ENCODE measurements at regions not wholly inside any gene's neighbourhood (a gene's known extent, or its start where the extent isn't known, plus 50 kb on each side); places are given as distances from the start of the nearest gene placed in this dataset.
"Not testable (repeated sequence)": the region's sequence is repeated elsewhere in the genome, so short reads cannot be mapped to it uniquely, and the experiment has no call there.

GRCh38 chr6:115060581-115060980 lies 717.8 kb upstream of the HS3ST5 start:
- Histone ChIP-seq H3K27me3 (ENCODE audit: insufficient read depth, low read depth, severe bottlenecking) (no peaks in the 10 kb centered on the region), H3K27ac (no peak overlapping the region), H3K4me3 (ENCODE audit: low read depth, low read length) (no peak overlapping the region), H3K36me3 (no peaks in the 10 kb centered on the region), H3K9me3 (ENCODE audit: severe bottlenecking) (no peaks in the 10 kb centered on the region)
- no peak for DNase-seq
- TF ChIP-seq, protein P1, sequence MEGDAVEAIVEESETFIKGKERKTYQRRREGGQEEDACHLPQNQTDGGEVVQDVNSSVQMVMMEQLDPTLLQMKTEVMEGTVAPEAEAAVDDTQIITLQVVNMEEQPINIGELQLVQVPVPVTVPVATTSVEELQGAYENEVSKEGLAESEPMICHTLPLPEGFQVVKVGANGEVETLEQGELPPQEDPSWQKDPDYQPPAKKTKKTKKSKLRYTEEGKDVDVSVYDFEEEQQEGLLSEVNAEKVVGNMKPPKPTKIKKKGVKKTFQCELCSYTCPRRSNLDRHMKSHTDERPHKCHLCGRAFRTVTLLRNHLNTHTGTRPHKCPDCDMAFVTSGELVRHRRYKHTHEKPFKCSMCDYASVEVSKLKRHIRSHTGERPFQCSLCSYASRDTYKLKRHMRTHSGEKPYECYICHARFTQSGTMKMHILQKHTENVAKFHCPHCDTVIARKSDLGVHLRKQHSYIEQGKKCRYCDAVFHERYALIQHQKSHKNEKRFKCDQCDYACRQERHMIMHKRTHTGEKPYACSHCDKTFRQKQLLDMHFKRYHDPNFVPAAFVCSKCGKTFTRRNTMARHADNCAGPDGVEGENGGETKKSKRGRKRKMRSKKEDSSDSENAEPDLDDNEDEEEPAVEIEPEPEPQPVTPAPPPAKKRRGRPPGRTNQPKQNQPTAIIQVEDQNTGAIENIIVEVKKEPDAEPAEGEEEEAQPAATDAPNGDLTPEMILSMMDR (IDR thresholded peaks at IDR 0.05; ENCODE audit: low read depth, low read length) = no peak

DNA sequence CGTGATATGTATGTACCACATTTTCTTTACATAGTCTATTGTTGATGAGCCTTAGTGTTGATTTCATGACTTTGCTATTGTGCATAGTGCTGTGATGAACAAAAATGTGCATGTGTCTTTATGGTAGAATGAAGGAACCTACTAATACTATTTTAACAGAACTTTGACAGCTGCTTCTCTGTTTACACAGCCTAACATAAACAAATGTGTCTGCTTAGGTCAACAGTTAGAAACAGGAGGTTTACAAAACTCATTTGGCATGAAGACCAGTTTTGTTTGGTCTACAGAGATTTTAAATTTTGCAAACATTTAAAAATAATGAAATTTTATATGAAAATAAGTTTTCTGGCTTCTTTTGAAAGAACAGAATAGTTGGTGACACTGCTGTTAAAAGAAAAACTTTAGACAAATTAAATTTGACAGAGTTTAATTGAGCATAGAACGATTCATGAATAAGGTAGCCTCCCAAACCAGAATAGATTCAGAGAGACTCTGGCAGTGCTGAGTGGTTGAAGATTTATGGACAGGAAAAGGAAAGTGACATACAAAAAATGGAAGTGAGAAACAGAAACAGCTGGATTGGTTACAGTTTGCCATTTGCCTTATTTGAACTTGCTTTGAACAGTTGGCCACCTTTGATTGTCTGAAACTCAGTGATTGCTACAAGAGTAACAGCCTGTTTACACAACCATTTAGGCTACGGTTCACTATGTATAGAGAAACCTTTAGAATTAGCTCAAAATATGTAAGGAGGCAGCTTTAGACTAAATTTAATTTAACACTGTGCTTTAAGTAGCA lies 715.8 kb upstream of the HS3ST5 start:
- H3K27me3 ChIP-seq (ENCODE audit: insufficient read depth, low read depth, severe bottlenecking) = no peaks in the 10 kb centered on the region
- H3K27ac ChIP-seq = no peak overlapping the region
- no peaks in the 10 kb centered on the region for H3K36me3 ChIP-seq
- TF ChIP-seq, protein P1 (IDR thresholded peaks at IDR 0.05; ENCODE audit: low read depth, low read length) = no peak
- H3K9me3 ChIP-seq (ENCODE audit: severe bottlenecking) = no peaks in the 10 kb centered on the region
- no peak overlapping the region for H3K4me3 ChIP-seq (ENCODE audit: low read depth, low read length)
- DNase-seq = no peak

DNA sequence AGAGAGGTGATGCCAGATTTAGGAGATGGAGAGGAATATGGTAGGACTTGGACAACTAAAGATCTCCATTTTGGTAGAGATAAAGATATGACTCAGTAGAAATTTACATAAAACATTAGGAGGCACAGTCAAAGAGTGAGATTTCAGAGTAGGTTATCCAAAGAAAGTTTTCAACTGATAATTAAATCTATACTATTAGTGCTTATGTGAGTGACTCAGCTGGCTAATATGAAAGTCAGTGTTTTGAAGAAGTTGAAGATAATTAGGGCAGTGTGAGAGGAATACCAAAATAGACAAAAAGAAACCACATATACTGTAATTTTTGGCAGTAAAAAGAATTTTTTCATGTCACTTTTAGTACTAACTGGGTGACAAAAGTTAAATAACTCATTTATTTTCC lies 712.8 kb upstream of the HS3ST5 start:
- Histone ChIP-seq H3K27me3 (ENCODE audit: insufficient read depth, low read depth, severe bottlenecking) (no peaks in the 10 kb centered on the region), H3K36me3 (no peaks in the 10 kb centered on the region), H3K27ac (no peak overlapping the region), H3K4me3 (ENCODE audit: low read depth, low read length) (no peak overlapping the region), H3K9me3 (ENCODE audit: severe bottlenecking) (no peaks in the 10 kb centered on the region)
- TF ChIP-seq, protein P1 (IDR thresholded peaks at IDR 0.05; ENCODE audit: low read depth, low read length) = no peak
- DNase-seq = no peak

- not testable (repeated sequence) for H3K9me3 ChIP-seq (ENCODE audit: severe bottlenecking); H3K36me3 ChIP-seq; DNase-seq; H3K27me3 ChIP-seq (ENCODE audit: insufficient read depth, low read depth, severe bottlenecking); H3K4me3 ChIP-seq (ENCODE audit: low read depth, low read length)
- H3K27ac ChIP-seq = peak overlapping the region; percentile 51
Measured at GRCh38 chr6:115054242-115054641, 711.4 kb upstream of the HS3ST5 start.

GRCh38 chr6:115053169-115053860 lies 710.5 kb upstream of the HS3ST5 start:
- Histone ChIP-seq H3K27me3 (ENCODE audit: insufficient read depth, low read depth, severe bottlenecking) (no peaks in the 10 kb centered on the region), H3K4me3 (ENCODE audit: low read depth, low read length) (no peak overlapping the region), H3K9me3 (ENCODE audit: severe bottlenecking) (no peaks in the 10 kb centered on the region), H3K36me3 (no peaks in the 10 kb centered on the region), H3K27ac (no peak overlapping the region)
- TF ChIP-seq, protein P1 (IDR thresholded peaks at IDR 0.05; ENCODE audit: low read depth, low read length) = no peak
- no peak for DNase-seq

- H3K27ac ChIP-seq = no peak overlapping the region
- TF ChIP-seq, protein P1 (IDR thresholded peaks at IDR 0.05; ENCODE audit: low read depth, low read length) = no peak
- no peak for DNase-seq
- H3K9me3 ChIP-seq (ENCODE audit: severe bottlenecking) = peaks cover 3% of the 10 kb centered on the region
- H3K36me3 ChIP-seq = no peaks in the 10 kb centered on the region
- no peak overlapping the region for H3K4me3 ChIP-seq (ENCODE audit: low read depth, low read length)
- H3K27me3 ChIP-seq (ENCODE audit: insufficient read depth, low read depth, severe bottlenecking) = no peaks in the 10 kb centered on the region
Measured at GRCh38 chr6:115016593-115016992, 673.8 kb upstream of the HS3ST5 start.

All from WERI-Rb-1 (cell line).